ENCODE measurements at regions not wholly inside any gene's neighbourhood (a gene's known extent, or its start where the extent isn't known, plus 50 kb on each side); places are given as distances from the start of the nearest gene placed in this dataset.

GRCh38 chr4:181959121-181959520 lies 284.1 kb upstream of the TENM3 start:
- TF ChIP-seq GABPA (IDR thresholded peaks at IDR 0.05; ENCODE audit: low read depth) (no peak), POLR2AphosphoS5 (IDR thresholded peaks at IDR 0.05; ENCODE audit: low read depth) (no peak)
- TF ChIP-seq, protein P1, sequence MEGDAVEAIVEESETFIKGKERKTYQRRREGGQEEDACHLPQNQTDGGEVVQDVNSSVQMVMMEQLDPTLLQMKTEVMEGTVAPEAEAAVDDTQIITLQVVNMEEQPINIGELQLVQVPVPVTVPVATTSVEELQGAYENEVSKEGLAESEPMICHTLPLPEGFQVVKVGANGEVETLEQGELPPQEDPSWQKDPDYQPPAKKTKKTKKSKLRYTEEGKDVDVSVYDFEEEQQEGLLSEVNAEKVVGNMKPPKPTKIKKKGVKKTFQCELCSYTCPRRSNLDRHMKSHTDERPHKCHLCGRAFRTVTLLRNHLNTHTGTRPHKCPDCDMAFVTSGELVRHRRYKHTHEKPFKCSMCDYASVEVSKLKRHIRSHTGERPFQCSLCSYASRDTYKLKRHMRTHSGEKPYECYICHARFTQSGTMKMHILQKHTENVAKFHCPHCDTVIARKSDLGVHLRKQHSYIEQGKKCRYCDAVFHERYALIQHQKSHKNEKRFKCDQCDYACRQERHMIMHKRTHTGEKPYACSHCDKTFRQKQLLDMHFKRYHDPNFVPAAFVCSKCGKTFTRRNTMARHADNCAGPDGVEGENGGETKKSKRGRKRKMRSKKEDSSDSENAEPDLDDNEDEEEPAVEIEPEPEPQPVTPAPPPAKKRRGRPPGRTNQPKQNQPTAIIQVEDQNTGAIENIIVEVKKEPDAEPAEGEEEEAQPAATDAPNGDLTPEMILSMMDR (IDR thresholded peaks at IDR 0.05; ENCODE audit: insufficient read depth, low read length): no peak

Measured in HL-60 (cell line).